Endothelial cell (in vitro differentiated cells): ENCODE measurements at regions not wholly inside any gene's neighbourhood (a gene's known extent, or its start where the extent isn't known, plus 50 kb on each side); places are given as distances from the start of the nearest gene placed in this dataset.
"Not testable (repeated sequence)": the region's sequence is repeated elsewhere in the genome, so short reads cannot be mapped to it uniquely, and the experiment has no call there.

Source experiments
- DNase-seq: peaks from one replicate; pipeline ENCODE4 v3.0.0; 2021; ENCODE audit warnings: low spot score
- H3K27ac Mint-ChIP-seq: one replicate; pipeline ENCODE4 v1.8.0; 2021; ENCODE audit warnings: mixed read lengths, inconsistent platforms; ENCODE audit not compliant: unreplicated experiment
- H3K27me3 Mint-ChIP-seq: one replicate; pipeline ENCODE4 v1.8.0; 2021; ENCODE audit warnings: mild to moderate bottlenecking, moderate library complexity, mixed read lengths, inconsistent platforms; ENCODE audit not compliant: unreplicated experiment
- H3K36me3 Mint-ChIP-seq: one replicate; pipeline ENCODE4 v1.8.0; 2021; ENCODE audit warnings: mild to moderate bottlenecking, low read depth, mixed read lengths, inconsistent platforms; ENCODE audit not compliant: unreplicated experiment
- H3K4me1 Mint-ChIP-seq: one replicate; pipeline ENCODE4 v1.8.0; 2021; ENCODE audit warnings: mild to moderate bottlenecking, mixed read lengths, inconsistent platforms; ENCODE audit not compliant: unreplicated experiment
- H3K4me3 Mint-ChIP-seq: one replicate; pipeline ENCODE4 v1.8.0; 2021; ENCODE audit warnings: mild to moderate bottlenecking, mixed read lengths, inconsistent platforms; ENCODE audit not compliant: unreplicated experiment
- H3K9me3 Mint-ChIP-seq: one replicate; pipeline ENCODE4 v1.8.0; 2021; ENCODE audit warnings: mixed read lengths, inconsistent platforms; ENCODE audit not compliant: unreplicated experiment
- TF ChIP-seq, protein P1 (sequence below): fragments of 200-600 bp; sonication (generic); IDR thresholded peaks from one replicate; pipeline ENCODE4 v1.5.0; 2021; ENCODE audit warnings: antibody characterized with exemption; ENCODE audit not compliant: unreplicated experiment

DNA sequence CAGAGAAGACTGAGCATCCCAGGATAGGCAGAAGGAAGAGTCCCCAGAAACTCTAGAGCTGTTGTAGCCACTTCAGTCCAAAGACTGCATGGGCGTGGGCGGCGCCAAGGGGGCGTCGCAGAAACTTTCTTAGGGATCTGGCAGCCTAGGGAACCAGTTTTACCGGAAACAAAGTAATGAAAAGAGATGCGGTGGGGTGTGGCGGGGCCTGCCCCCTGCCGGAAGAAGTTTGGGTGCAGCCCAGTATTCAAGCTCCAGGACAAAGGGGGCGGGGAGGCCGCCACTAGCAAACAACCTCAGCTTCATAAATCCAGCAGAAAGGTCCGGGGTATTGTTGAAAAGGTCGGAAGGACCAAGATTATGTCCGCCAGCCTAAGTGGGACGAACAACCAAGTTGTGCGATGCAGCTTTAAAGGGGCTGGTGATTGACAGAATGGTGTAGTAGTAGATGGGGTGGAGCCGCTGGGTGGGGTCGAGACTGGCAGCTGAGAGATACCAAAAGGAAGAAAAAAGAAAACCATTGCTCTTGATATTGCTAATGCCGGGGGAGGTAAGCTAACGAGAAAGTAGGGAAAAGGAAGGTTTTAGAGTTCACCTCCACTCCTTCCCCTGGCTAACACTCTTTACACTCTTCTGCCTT is 190.5 kb downstream of the RRAGB start:
- DNase-seq, result peak; percentile 33
- Mint-ChIP-seq H3K4me3 (peak overlapping the region; percentile 93), H3K27me3 (peaks cover 3% of the 10 kb centered on the region), H3K27ac (peak overlapping the region; percentile 61), H3K9me3 (no peaks in the 10 kb centered on the region), H3K36me3 (no peaks in the 10 kb centered on the region), H3K4me1 (peaks cover 5% of the 10 kb centered on the region)
- TF ChIP-seq, protein P1, sequence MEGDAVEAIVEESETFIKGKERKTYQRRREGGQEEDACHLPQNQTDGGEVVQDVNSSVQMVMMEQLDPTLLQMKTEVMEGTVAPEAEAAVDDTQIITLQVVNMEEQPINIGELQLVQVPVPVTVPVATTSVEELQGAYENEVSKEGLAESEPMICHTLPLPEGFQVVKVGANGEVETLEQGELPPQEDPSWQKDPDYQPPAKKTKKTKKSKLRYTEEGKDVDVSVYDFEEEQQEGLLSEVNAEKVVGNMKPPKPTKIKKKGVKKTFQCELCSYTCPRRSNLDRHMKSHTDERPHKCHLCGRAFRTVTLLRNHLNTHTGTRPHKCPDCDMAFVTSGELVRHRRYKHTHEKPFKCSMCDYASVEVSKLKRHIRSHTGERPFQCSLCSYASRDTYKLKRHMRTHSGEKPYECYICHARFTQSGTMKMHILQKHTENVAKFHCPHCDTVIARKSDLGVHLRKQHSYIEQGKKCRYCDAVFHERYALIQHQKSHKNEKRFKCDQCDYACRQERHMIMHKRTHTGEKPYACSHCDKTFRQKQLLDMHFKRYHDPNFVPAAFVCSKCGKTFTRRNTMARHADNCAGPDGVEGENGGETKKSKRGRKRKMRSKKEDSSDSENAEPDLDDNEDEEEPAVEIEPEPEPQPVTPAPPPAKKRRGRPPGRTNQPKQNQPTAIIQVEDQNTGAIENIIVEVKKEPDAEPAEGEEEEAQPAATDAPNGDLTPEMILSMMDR, result peak; percentile 43

DNA sequence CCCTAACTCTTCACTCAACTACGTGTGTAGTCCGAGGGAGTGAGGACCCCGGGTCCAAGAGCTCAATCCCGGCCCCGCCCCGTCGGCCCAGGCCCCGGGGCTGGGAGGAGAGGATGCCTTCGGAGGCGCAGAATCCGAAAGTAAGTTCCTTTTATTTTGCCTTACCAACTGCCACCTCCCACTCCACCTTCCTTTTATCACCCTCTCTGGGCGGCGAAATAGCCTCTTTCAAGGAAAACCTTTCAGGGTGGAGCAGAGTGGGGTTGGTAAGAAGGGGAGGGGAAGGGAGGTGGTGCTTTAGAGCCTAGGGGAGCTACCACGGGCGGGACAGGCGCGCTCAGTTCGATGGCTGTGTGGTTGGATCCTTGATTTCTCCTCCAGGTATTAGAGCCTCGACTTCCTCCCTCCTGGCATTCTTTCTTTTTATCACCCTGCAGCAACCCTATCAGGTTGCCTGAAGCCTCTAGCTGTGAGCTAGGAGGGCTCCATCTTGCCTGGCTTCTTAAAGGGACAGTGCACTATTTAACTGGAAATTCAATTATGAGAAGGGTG is 191.2 kb downstream of the RRAGB start:
- DNase-seq, result peak; percentile 4
- Mint-ChIP-seq H3K9me3 (no peaks in the 10 kb centered on the region), H3K4me3 (peak overlapping the region; percentile 93), H3K36me3 (no peaks in the 10 kb centered on the region), H3K4me1 (peaks cover 5% of the 10 kb centered on the region), H3K27ac (no peak overlapping the region), H3K27me3 (peaks cover 3% of the 10 kb centered on the region)
- TF ChIP-seq, protein P1, result no peak

DNA sequence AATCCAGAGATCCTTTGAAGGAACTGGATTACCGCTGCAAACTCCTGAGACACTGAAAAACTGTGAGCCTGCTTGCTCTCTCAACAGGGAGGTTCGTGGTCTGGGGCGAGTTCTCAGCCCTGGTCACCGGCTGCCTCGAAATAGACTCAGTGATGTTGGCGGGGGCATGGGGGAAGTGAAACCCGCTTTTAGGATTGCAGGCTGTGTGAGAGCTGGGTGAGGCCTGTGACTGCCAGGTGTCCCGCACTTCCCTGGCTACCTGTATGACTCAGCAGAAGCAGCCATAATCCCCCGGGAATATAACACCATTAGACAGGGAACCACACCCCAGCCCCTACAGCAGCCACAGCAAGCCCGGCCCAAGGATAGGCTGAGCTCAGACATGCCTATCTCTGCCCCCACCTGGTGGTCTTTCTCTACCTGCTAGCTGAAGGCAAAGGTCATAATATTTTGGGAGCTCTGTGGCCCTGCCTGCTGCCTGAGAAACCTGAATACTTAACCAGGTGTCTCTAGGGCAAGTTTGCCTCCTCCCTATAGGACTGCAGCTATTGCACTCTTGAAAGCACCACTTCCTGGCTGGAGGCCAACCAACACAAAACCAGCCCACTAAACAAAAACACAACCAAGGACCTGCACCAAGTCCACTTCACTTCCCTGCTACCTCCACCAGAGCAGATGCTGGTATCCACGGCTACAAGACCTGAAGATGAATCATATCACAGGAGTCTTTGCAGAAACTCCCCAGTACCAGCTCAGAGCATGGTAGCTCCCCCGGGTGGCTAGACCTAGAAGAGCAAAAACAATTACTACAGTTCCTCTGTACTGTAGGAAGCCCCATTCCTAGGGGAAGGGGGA is 202.0 kb downstream of the RRAGB start:
- no peaks in the 10 kb centered on the region for H3K36me3 Mint-ChIP-seq
- no peak for DNase-seq
- H3K27ac Mint-ChIP-seq, result no peak overlapping the region
- no peaks in the 10 kb centered on the region for H3K9me3 Mint-ChIP-seq
- H3K4me1 Mint-ChIP-seq, result no peaks in the 10 kb centered on the region
- TF ChIP-seq, protein P1, result no peak
- no peak overlapping the region for H3K4me3 Mint-ChIP-seq
- H3K27me3 Mint-ChIP-seq, result peaks cover 2% of the 10 kb centered on the region

DNA sequence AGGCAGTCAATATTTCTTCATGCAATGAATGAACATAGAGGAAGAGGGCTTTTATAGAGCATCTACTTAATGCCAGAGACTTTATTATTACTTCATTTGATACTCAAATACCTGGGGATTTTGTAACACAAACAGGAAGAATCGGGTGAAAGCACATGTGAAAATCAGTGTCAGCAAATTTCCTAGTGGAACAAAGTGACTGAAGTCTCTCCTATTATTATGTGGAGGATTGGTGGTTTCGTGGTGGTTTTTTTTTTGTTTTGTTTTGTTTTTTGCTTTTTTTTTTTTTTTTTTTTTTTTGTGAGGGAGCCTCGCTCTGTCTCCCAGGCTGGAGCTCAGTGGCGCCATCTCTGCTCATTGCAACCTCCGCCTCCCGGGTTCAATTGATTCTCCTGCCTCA is 207.0 kb downstream of the RRAGB start:
- TF ChIP-seq, protein P1, result no peak
- H3K27ac Mint-ChIP-seq, result no peak overlapping the region
- no peaks in the 10 kb centered on the region for H3K4me1 Mint-ChIP-seq
- no peaks in the 10 kb centered on the region for H3K36me3 Mint-ChIP-seq
- H3K27me3 Mint-ChIP-seq, result peaks cover 2% of the 10 kb centered on the region
- H3K4me3 Mint-ChIP-seq, result no peak overlapping the region
- no peaks in the 10 kb centered on the region for H3K9me3 Mint-ChIP-seq
- no peak for DNase-seq

DNA sequence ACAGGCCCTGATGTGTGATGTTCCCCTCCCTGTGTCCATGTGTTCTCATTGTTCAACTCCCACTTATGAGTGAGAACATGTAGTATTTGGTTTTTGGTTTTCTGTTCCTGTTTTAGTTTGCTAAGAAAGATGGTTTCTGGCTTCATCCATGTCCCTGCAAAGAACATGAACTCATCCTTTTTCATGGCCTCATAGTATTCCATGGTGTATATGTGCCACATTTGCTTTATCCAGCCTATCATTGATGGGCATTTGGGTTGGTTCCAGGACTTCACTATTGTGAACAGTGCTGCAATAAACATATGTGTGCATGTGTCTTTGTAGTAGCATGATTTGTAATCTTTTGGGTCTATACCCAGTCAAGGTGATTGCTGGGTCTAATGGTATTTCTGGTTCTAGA is 211.0 kb downstream of the RRAGB start:
- not testable (repeated sequence) for H3K9me3 Mint-ChIP-seq, H3K4me1 Mint-ChIP-seq, H3K36me3 Mint-ChIP-seq, H3K27ac Mint-ChIP-seq, DNase-seq, H3K27me3 Mint-ChIP-seq, H3K4me3 Mint-ChIP-seq
